ENCODE measurements at regions not wholly inside any gene's neighbourhood (a gene's known extent, or its start where the extent isn't known, plus 50 kb on each side); places are given as distances from the start of the nearest gene placed in this dataset.
A peak's percentile ranks its signal among the peaks of the same experiment; 100 is the strongest.

DNA sequence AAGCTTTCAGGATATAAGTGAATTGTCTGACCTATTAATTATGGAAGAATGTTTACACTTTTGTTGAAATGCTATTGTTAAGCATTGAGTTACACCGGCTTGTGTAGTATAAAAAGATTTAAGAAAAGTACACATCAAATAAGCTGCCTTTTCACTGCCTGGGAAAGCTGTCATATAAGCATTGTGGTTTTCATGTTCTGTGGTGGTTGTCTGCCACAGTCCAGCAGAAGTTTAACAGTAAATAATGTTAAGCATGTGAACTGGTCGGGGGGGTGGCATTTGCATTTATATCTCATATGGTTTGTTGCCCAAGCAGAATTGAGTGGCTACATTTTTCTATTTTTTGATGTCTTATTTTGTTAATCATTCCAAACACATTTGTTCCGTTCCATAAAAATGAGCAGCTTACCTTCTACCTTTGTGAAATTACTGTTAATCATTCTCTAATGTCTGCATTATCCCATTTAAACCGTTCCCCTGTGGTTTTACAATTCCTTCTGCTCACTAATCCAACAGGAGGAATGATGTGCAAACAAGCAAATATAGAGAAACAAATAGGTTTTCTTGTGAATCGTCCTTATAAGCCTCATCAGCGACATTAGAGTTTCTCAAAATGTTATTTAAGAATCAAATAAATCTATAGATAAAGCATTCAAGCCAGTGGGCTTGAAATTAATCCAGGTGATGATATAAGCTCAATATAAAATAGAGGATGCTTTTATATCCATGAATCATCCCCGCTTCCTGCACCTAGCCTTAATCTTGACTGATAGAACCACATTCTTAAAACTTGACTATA lies 160.8 kb upstream of the SAMSN1 start:
- TF ChIP-seq TAF1 (IDR thresholded peaks at IDR 0.05; ENCODE audit: low read depth, low read length) (no peak), POLR2A (IDR thresholded peaks at IDR 0.05; ENCODE audit: low read depth, low read length) (no peak), SPI1 (IDR thresholded peaks at IDR 0.05; ENCODE audit: low read depth, low read length) (no peak), POLR2AphosphoS5 (IDR thresholded peaks at IDR 0.05; ENCODE audit: low read depth, low read length) (no peak), POU2F2 (IDR thresholded peaks at IDR 0.05; ENCODE audit: low read depth, low read length) (no peak), PAX5 (IDR thresholded peaks at IDR 0.05; ENCODE audit: insufficient read depth, low read length, severe bottlenecking) (no peak)
- FAIRE-seq (no peak), DNase-seq (ENCODE audit: insufficient read length, low spot score) (no peak)

DNA sequence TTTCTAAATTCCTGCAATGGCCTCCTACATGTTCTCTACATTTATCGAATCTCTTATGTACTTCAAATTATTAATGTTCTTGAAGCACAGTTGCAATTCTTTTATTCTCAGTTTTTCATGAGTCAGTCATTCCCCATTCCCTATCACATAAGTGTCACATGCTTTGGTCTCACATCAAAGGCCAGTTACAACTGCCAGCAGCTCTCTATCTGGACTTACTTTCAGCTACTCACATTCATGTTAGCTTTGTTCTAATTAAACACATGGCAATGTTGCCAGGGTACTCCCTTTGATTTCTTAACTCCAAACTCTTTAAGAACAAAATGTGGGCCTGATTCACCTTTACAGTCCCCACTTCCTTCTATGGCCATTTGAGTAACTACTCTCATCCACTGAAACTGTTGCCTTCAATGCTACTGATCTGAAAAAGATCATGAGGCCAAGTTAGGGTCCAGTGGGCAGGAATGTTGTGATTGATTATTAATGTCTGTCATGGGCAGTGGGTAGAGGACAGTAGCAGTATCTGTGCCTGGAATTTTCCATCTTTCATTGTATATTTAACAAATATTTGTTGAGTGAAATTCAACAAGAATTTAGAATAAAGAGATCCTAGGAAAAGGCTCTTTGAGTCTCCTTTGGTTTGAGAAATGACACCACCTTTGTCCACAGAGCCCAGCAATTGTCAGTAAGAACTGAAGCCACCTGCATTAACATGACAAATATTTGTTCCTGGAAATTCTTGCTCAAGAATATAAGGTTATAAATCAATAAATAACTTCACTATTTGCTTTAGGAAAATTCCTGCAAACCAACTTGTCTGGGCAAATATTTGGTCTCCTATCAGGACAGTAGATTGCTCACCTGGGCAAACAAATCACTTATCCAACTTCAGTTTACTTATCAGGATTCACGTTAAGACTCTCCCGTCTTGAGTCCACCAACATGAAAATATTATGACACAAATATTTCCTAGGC lies 153.6 kb upstream of the SAMSN1 start:
- TF ChIP-seq TAF1 (IDR thresholded peaks at IDR 0.05; ENCODE audit: low read depth, low read length): no peak
- no peak for TF ChIP-seq PAX5 (IDR thresholded peaks at IDR 0.05; ENCODE audit: insufficient read depth, low read length, severe bottlenecking)
- no peak for TF ChIP-seq POLR2AphosphoS5 (IDR thresholded peaks at IDR 0.05; ENCODE audit: low read depth, low read length)
- no peak for TF ChIP-seq POU2F2 (IDR thresholded peaks at IDR 0.05; ENCODE audit: low read depth, low read length)
- DNase-seq (ENCODE audit: insufficient read length, low spot score): no peak
- no peak for FAIRE-seq

DNA sequence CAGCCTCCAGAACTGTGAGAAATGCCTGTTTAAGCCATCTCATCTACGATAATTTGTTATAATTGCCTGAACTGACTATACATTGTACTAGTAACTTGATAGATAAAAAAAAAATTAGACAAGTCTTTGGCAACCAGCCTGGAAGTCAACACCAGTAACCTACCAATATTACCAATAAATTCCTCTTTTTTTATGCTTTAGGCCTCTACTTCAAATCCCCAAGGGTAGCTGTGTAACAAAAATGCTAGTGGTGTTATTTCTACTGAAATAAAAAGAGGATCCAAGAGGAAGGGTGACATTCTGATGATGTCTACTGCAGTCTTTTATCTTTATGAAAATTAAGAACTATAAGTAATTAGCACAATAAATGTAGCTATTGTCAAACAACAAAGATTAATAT lies 151.7 kb upstream of the SAMSN1 start:
- no peak for FAIRE-seq

DNA sequence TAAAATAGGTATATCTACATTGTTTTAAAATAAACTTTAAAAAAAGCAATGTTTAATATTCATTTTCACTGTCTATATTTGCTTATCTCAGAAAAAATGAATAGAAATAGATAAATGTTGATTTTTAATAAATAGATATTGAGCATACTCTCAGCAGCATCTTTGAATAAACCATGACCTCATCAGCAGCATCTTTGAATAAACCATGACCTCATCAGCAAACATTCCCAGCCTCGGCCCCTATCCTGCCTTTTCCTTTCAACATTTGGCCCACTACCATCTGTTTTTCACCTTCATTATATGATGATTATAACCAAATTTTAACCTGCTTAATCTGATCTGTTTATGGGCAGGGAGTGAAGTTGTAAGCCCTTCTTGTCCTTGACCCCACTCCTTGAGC lies 148.7 kb upstream of the SAMSN1 start:
- no peak for FAIRE-seq
- no peak for DNase-seq (ENCODE audit: insufficient read length, low spot score)
- TF ChIP-seq TAF1 (IDR thresholded peaks at IDR 0.05; ENCODE audit: low read depth, low read length): no peak
- TF ChIP-seq POU2F2 (IDR thresholded peaks at IDR 0.05; ENCODE audit: low read depth, low read length): no peak
- TF ChIP-seq SPI1 (IDR thresholded peaks at IDR 0.05; ENCODE audit: low read depth, low read length): no peak
- TF ChIP-seq POLR2AphosphoS5 (IDR thresholded peaks at IDR 0.05; ENCODE audit: low read depth, low read length): no peak
- TF ChIP-seq PAX5 (IDR thresholded peaks at IDR 0.05; ENCODE audit: insufficient read depth, low read length, severe bottlenecking): no peak
- no peak for TF ChIP-seq POLR2A (IDR thresholded peaks at IDR 0.05; ENCODE audit: low read depth, low read length)

More for the DNA sequence above, 151.7 kb upstream of the SAMSN1 start:
- DNase-seq (ENCODE audit: insufficient read length, low spot score): no peak
- TF ChIP-seq POLR2AphosphoS5 (IDR thresholded peaks at IDR 0.05; ENCODE audit: low read depth, low read length) (no peak), POLR2A (IDR thresholded peaks at IDR 0.05; ENCODE audit: low read depth, low read length) (no peak), SPI1 (IDR thresholded peaks at IDR 0.05; ENCODE audit: low read depth, low read length) (no peak), PAX5 (IDR thresholded peaks at IDR 0.05; ENCODE audit: insufficient read depth, low read length, severe bottlenecking) (no peak), TAF1 (IDR thresholded peaks at IDR 0.05; ENCODE audit: low read depth, low read length) (no peak), POU2F2 (IDR thresholded peaks at IDR 0.05; ENCODE audit: low read depth, low read length) (no peak)

DNA sequence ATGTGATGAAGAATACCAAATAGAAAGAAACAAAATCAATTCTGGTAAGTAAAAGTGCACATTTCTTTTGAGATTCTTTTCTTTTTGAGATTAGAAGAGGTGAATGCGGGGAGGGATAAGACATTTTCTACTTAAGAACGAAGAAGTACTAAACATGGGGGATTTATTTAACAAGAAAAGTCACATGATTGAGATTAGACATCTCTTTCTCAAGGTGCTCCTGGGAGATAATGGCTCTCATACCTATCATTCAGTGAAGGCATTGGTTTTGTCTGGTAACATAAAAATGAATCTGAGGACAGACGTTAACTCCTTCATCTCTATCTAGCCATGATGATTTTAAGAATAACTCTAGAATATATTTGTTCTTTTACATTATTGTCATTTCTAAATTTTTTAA lies 147.9 kb upstream of the SAMSN1 start:
- FAIRE-seq (no peak), DNase-seq (ENCODE audit: insufficient read length, low spot score) (no peak)
- TF ChIP-seq POU2F2 (IDR thresholded peaks at IDR 0.05; ENCODE audit: low read depth, low read length) (no peak), SPI1 (IDR thresholded peaks at IDR 0.05; ENCODE audit: low read depth, low read length) (no peak)

DNA sequence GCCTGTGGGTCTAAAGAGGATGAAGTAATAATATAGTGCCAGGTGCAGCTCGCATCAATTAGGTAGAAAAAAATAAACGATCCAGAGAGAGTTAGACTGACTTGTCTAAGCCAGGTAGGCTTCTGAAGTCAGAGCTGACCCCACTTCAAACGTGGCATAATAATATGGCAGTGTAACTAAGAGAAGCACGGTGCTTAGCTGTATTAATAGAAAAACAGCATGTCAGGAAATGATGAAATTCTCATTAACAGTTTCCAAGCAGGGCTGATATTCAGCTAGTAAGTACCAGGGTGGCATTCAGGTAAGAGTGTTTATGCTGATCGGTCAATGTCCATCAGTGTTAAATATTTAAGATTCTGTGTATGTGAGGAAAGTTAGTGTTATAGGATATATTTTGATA lies 145.8 kb upstream of the SAMSN1 start:
- FAIRE-seq: no peak
- TF ChIP-seq POLR2AphosphoS5 (IDR thresholded peaks at IDR 0.05; ENCODE audit: low read depth, low read length) (no peak), POLR2A (IDR thresholded peaks at IDR 0.05; ENCODE audit: low read depth, low read length) (no peak), SPI1 (IDR thresholded peaks at IDR 0.05; ENCODE audit: low read depth, low read length) (no peak), PAX5 (IDR thresholded peaks at IDR 0.05; ENCODE audit: insufficient read depth, low read length, severe bottlenecking) (no peak), TAF1 (IDR thresholded peaks at IDR 0.05; ENCODE audit: low read depth, low read length) (no peak), POU2F2 (IDR thresholded peaks at IDR 0.05; ENCODE audit: low read depth, low read length) (no peak)
- no peak for DNase-seq (ENCODE audit: insufficient read length, low spot score)

DNA sequence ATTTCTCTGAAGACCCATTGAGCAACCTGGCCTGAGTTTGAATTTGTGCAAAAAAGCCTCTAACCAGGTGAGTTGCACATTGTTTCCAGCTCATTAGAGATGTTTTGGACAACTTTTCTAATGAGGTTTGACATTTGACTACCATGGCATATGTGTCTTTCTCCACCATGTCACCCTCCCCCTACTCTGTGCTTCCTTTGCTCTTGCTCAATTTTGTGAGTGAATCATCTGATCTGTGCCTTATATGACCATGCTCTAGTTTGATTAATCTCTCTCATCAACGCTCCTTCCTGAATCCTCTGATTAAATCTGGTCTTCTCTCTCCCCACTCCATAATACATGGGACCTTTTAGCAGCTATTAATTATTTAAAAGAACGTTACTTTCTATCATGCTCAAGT lies 144.8 kb upstream of the SAMSN1 start:
- FAIRE-seq: no peak
- no peak for TF ChIP-seq SPI1 (IDR thresholded peaks at IDR 0.05; ENCODE audit: low read depth, low read length)
- TF ChIP-seq TAF1 (IDR thresholded peaks at IDR 0.05; ENCODE audit: low read depth, low read length): no peak
- no peak for TF ChIP-seq POU2F2 (IDR thresholded peaks at IDR 0.05; ENCODE audit: low read depth, low read length)
- no peak for TF ChIP-seq PAX5 (IDR thresholded peaks at IDR 0.05; ENCODE audit: insufficient read depth, low read length, severe bottlenecking)
- no peak for DNase-seq (ENCODE audit: insufficient read length, low spot score)

DNA sequence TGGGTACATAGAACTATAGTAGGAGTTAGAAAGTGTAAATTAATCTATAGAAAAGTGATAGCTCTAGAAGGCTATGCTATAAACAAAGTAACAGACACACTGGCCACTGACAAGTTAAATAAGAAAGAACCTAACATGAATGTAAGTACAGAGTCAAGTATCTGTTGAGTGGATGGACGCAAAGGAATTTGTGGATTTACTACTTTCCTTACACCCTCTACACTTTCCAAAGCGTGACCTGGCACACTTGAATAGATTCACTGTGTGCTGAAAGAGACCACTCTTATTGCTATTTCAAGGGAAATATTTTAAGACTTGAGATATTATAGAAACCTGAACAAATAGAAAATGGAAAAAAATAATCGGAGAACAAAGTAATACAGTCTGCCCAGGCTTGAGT lies 142.8 kb upstream of the SAMSN1 start:
- DNase-seq (ENCODE audit: insufficient read length, low spot score) (no peak), FAIRE-seq (peak; percentile 51)
- no peak for TF ChIP-seq POLR2AphosphoS5 (IDR thresholded peaks at IDR 0.05; ENCODE audit: low read depth, low read length)
- no peak for TF ChIP-seq PAX5 (IDR thresholded peaks at IDR 0.05; ENCODE audit: insufficient read depth, low read length, severe bottlenecking)

DNA sequence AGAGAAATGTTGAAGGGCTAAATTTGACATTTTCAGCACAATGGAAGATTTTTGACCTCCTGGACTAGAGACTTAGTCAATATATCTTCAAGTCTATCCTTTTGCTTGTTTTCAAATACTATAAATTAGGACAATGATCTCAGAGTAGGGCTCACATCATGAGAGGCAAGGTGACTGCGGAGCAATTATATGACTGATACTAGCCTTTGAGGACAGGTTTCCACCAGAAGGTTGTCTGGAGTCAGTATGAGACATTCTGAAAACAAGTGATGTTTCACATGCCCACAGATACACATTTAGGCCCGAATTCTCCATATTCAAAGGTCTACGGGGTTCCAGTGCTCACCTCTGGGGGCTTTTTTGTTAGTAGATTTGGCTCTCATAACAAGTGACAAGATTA lies 142.3 kb upstream of the SAMSN1 start:
- FAIRE-seq (peak; percentile 85), DNase-seq (ENCODE audit: insufficient read length, low spot score) (no peak)
- TF ChIP-seq TAF1 (IDR thresholded peaks at IDR 0.05; ENCODE audit: low read depth, low read length) (no peak), POU2F2 (IDR thresholded peaks at IDR 0.05; ENCODE audit: low read depth, low read length) (0 out of 2 replicates have a peak, but pooled peaks have one; percentile 23)

DNA sequence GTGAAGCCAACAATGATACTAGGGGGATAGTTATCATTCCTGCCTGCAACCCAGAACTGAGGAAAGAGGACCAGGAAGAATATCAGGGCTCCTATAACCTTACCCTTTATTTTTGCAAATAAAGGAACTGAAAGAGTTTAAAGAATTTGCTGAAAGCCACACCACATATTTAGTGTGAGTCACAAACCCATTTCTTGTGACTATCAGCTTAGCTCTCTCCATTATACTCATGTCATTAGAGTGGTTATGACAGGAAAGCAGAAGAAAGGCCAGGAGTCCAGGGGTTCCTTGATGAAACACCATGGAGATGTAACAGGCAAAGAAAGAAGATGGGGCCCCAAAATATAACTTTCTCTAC lies 141.1 kb upstream of the SAMSN1 start:
- no peak for TF ChIP-seq POLR2AphosphoS5 (IDR thresholded peaks at IDR 0.05; ENCODE audit: low read depth, low read length)
- peak; percentile 97 for TF ChIP-seq SPI1 (IDR thresholded peaks at IDR 0.05; ENCODE audit: low read depth, low read length)
- peak; percentile 74 for FAIRE-seq
- DNase-seq (ENCODE audit: insufficient read length, low spot score): no peak

Measured in GM12891 (cell line).